HCEC 1CT (cell line): ENCODE measurements at regions not wholly inside any gene's neighbourhood (a gene's known extent, or its start where the extent isn't known, plus 50 kb on each side); places are given as distances from the start of the nearest gene placed in this dataset.

Experiments used
- DNase-seq: peaks from one replicate; pipeline ENCODE4 v3.0.0-alpha.2; 2017

- no peak for DNase-seq
Observed at GRCh38 chr9:95653246-95653645, 136.5 kb upstream of the PTCH1 start.

GRCh38 chr9:95650720-95651119, 133.9 kb upstream of the PTCH1 start:
- DNase-seq, result no peak

GRCh38 chr9:95649801-95650213, 133.0 kb upstream of the PTCH1 start:
- DNase-seq, result no peak

- no peak for DNase-seq
Observed at GRCh38 chr9:95648225-95648624, 131.5 kb upstream of the PTCH1 start.

- DNase-seq, result peak; percentile 52
Observed at GRCh38 chr9:95645992-95646391, 129.2 kb upstream of the PTCH1 start.

- DNase-seq, result no peak
Observed at GRCh38 chr9:95645579-95645978, 128.8 kb upstream of the PTCH1 start.

GRCh38 chr9:95644377-95644776, 127.6 kb upstream of the PTCH1 start:
- peak; percentile 42 for DNase-seq

- DNase-seq, result no peak
Observed at GRCh38 chr9:95643619-95644018, 126.8 kb upstream of the PTCH1 start.

- no peak for DNase-seq
Observed at GRCh38 chr9:95642189-95642588, 125.4 kb upstream of the PTCH1 start.

- DNase-seq, result no peak
Observed at GRCh38 chr9:95641586-95641985, 124.8 kb upstream of the PTCH1 start.

- DNase-seq, result no peak
Observed at GRCh38 chr9:95640336-95640735, 123.6 kb upstream of the PTCH1 start.

GRCh38 chr9:95635986-95636671, 119.4 kb upstream of the PTCH1 start:
- no peak for DNase-seq

GRCh38 chr9:95634536-95634935, 117.8 kb upstream of the PTCH1 start:
- DNase-seq, result no peak

- no peak for DNase-seq
Observed at GRCh38 chr9:95634114-95634513, 117.3 kb upstream of the PTCH1 start.

- DNase-seq, result no peak
Observed at GRCh38 chr9:95629585-95629984, 112.8 kb upstream of the PTCH1 start.

GRCh38 chr9:95627802-95628201, 111.0 kb upstream of the PTCH1 start:
- peak; percentile 74 for DNase-seq

- no peak for DNase-seq
Observed at GRCh38 chr9:95626885-95627558, 110.3 kb upstream of the PTCH1 start.

GRCh38 chr9:95626341-95626740, 109.6 kb upstream of the PTCH1 start:
- no peak for DNase-seq

GRCh38 chr9:95623640-95624039, 106.9 kb upstream of the PTCH1 start:
- DNase-seq, result peak; percentile 17

- DNase-seq, result no peak
Observed at GRCh38 chr9:95620722-95621121, 104.0 kb upstream of the PTCH1 start.

- no peak for DNase-seq
Observed at GRCh38 chr9:95620314-95620713, 103.5 kb upstream of the PTCH1 start.

- no peak for DNase-seq
Observed at GRCh38 chr9:95615246-95615645, 98.5 kb upstream of the PTCH1 start.

GRCh38 chr9:95613670-95614069, 96.9 kb upstream of the PTCH1 start:
- DNase-seq, result no peak

- DNase-seq, result no peak
Observed at GRCh38 chr9:95611354-95611753, 94.6 kb upstream of the PTCH1 start.
